ENCODE measurements at regions not wholly inside any gene's neighbourhood (a gene's known extent, or its start where the extent isn't known, plus 50 kb on each side); places are given as distances from the start of the nearest gene placed in this dataset.

DNA sequence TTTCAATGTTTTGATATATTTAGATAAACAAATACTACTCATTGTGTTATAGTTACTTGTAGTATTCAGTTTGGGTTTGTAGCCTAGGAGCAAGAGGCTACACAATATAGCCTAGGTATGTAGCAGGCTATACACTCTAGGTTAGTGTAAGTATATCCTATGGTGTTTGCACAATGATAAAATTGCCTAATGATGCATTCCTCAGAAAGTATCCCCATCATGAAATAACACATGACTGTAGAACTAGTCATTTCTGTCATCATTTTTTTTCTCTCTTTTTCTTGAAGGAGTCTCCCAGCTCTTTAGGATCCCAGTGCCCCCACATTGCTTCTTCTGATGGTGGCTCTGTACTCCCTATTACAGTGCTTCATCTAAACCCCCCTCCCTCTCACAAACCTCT lies 157.7 kb upstream of the CADPS start:
- no peak overlapping the region for H3K9ac ChIP-seq (ENCODE audit: low read depth in 1 of 2, low read length in 2 of 2)
- no peak overlapping the region for H3K27ac ChIP-seq (ENCODE audit: low read depth in 1 of 2, low read length in 2 of 2)
- no peaks in the 10 kb centered on the region for H3K27me3 ChIP-seq (ENCODE audit: control insufficient read depth in 4 of 4, insufficient read depth in 4 of 4, low read length in 3 of 4)
- H3K4me3 ChIP-seq (ENCODE audit: low read depth in 1 of 3, low read length in 3 of 3): no peak overlapping the region
- no peak for DNase-seq (ENCODE audit: low spot score)
- no peaks in the 10 kb centered on the region for H3K9me3 ChIP-seq (ENCODE audit: control insufficient read depth in 4 of 4, low read length in 3 of 4)
- H3K36me3 ChIP-seq (ENCODE audit: control insufficient read depth in 4 of 4, insufficient read depth in 3 of 4, low read depth in 1 of 4, low read length in 3 of 4): no peaks in the 10 kb centered on the region
- TF ChIP-seq FOXA2 (IDR thresholded peaks at IDR 0.05) (no peak), YY1 (IDR thresholded peaks at IDR 0.05) (no peak), RXRA (IDR thresholded peaks at IDR 0.05) (no peak), RAD21 (IDR thresholded peaks at IDR 0.05) (no peak), FOXA1 (IDR thresholded peaks at IDR 0.05) (no peak), GABPA (IDR thresholded peaks at IDR 0.05 in 1 of 2, conservative IDR thresholded peaks at IDR 0.05 in 1 of 2) (no peak), TAF1 (conservative IDR thresholded peaks at IDR 0.05) (no peak), NR2F2 (IDR thresholded peaks at IDR 0.05) (no peak), SP1 (IDR thresholded peaks at IDR 0.05) (no peak), HNF4A (conservative IDR thresholded peaks at IDR 0.05) (no peak), JUND (IDR thresholded peaks at IDR 0.05) (no peak), EGR1 (IDR thresholded peaks at IDR 0.05; ENCODE audit: low read depth in 2 of 2) (no peak)
- TF ChIP-seq, protein P1, sequence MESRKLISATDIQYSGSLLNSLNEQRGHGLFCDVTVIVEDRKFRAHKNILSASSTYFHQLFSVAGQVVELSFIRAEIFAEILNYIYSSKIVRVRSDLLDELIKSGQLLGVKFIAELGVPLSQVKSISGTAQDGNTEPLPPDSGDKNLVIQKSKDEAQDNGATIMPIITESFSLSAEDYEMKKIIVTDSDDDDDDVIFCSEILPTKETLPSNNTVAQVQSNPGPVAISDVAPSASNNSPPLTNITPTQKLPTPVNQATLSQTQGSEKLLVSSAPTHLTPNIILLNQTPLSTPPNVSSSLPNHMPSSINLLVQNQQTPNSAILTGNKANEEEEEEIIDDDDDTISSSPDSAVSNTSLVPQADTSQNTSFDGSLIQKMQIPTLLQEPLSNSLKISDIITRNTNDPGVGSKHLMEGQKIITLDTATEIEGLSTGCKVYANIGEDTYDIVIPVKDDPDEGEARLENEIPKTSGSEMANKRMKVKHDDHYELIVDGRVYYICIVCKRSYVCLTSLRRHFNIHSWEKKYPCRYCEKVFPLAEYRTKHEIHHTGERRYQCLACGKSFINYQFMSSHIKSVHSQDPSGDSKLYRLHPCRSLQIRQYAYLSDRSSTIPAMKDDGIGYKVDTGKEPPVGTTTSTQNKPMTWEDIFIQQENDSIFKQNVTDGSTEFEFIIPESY (IDR thresholded peaks at IDR 0.05): no peak
- TF ChIP-seq, protein P2, sequence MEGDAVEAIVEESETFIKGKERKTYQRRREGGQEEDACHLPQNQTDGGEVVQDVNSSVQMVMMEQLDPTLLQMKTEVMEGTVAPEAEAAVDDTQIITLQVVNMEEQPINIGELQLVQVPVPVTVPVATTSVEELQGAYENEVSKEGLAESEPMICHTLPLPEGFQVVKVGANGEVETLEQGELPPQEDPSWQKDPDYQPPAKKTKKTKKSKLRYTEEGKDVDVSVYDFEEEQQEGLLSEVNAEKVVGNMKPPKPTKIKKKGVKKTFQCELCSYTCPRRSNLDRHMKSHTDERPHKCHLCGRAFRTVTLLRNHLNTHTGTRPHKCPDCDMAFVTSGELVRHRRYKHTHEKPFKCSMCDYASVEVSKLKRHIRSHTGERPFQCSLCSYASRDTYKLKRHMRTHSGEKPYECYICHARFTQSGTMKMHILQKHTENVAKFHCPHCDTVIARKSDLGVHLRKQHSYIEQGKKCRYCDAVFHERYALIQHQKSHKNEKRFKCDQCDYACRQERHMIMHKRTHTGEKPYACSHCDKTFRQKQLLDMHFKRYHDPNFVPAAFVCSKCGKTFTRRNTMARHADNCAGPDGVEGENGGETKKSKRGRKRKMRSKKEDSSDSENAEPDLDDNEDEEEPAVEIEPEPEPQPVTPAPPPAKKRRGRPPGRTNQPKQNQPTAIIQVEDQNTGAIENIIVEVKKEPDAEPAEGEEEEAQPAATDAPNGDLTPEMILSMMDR (IDR thresholded peaks at IDR 0.05; ENCODE audit: low read depth, low read length, missing input control): no peak
- TF ChIP-seq, protein P3, sequence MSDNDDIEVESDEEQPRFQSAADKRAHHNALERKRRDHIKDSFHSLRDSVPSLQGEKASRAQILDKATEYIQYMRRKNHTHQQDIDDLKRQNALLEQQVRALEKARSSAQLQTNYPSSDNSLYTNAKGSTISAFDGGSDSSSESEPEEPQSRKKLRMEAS (IDR thresholded peaks at IDR 0.05): no peak
- TF ChIP-seq, protein P4, sequence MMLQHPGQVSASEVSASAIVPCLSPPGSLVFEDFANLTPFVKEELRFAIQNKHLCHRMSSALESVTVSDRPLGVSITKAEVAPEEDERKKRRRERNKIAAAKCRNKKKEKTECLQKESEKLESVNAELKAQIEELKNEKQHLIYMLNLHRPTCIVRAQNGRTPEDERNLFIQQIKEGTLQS (IDR thresholded peaks at IDR 0.05): no peak
- TF ChIP-seq, protein P5, sequence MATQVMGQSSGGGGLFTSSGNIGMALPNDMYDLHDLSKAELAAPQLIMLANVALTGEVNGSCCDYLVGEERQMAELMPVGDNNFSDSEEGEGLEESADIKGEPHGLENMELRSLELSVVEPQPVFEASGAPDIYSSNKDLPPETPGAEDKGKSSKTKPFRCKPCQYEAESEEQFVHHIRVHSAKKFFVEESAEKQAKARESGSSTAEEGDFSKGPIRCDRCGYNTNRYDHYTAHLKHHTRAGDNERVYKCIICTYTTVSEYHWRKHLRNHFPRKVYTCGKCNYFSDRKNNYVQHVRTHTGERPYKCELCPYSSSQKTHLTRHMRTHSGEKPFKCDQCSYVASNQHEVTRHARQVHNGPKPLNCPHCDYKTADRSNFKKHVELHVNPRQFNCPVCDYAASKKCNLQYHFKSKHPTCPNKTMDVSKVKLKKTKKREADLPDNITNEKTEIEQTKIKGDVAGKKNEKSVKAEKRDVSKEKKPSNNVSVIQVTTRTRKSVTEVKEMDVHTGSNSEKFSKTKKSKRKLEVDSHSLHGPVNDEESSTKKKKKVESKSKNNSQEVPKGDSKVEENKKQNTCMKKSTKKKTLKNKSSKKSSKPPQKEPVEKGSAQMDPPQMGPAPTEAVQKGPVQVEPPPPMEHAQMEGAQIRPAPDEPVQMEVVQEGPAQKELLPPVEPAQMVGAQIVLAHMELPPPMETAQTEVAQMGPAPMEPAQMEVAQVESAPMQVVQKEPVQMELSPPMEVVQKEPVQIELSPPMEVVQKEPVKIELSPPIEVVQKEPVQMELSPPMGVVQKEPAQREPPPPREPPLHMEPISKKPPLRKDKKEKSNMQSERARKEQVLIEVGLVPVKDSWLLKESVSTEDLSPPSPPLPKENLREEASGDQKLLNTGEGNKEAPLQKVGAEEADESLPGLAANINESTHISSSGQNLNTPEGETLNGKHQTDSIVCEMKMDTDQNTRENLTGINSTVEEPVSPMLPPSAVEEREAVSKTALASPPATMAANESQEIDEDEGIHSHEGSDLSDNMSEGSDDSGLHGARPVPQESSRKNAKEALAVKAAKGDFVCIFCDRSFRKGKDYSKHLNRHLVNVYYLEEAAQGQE (IDR thresholded peaks at IDR 0.05): no peak
- no peaks in the 10 kb centered on the region for H3K4me1 ChIP-seq (ENCODE audit: control insufficient read depth in 4 of 4, insufficient read depth in 4 of 4, low read length in 3 of 4)

DNA sequence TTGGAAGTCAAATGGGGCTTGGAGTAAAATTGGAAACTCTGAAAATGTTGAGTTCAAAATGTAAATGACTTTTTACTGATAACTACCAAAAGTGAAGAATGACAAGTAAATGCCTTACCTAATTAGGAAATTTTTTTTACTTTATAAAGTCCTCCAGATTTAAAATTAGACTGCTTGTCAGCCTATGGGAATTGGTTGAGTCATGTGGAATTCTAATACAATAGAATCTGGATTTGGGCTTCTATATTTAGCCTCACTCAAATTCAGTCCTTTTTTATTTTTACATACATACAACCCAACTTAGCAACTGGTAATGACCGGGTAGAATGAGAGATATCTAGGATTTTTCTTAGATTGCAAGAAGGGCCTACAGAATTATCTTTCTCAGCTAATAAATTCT lies 158.9 kb upstream of the CADPS start:
- no peak for DNase-seq (ENCODE audit: low spot score)
- no peaks in the 10 kb centered on the region for H3K4me1 ChIP-seq (ENCODE audit: control insufficient read depth in 4 of 4, insufficient read depth in 4 of 4, low read length in 3 of 4)
- 89% methylated on average over 1 of the region's 1 CpG for WGBS
- no peak overlapping the region for H3K9ac ChIP-seq (ENCODE audit: low read depth in 1 of 2, low read length in 2 of 2)
- TF ChIP-seq GABPA (IDR thresholded peaks at IDR 0.05 in 1 of 2, conservative IDR thresholded peaks at IDR 0.05 in 1 of 2) (no peak), SP1 (IDR thresholded peaks at IDR 0.05) (no peak), EGR1 (IDR thresholded peaks at IDR 0.05; ENCODE audit: low read depth in 2 of 2) (no peak), FOXA2 (IDR thresholded peaks at IDR 0.05) (no peak), YY1 (IDR thresholded peaks at IDR 0.05) (no peak), NR2F2 (IDR thresholded peaks at IDR 0.05) (no peak), HNF4A (conservative IDR thresholded peaks at IDR 0.05) (no peak), TAF1 (conservative IDR thresholded peaks at IDR 0.05) (no peak), JUND (IDR thresholded peaks at IDR 0.05) (no peak), RXRA (IDR thresholded peaks at IDR 0.05) (no peak)
- TF ChIP-seq, protein P3 (IDR thresholded peaks at IDR 0.05): no peak
- TF ChIP-seq, protein P4 (IDR thresholded peaks at IDR 0.05): no peak
- H3K4me3 ChIP-seq (ENCODE audit: low read depth in 1 of 3, low read length in 3 of 3): no peak overlapping the region
- H3K36me3 ChIP-seq (ENCODE audit: control insufficient read depth in 4 of 4, insufficient read depth in 3 of 4, low read depth in 1 of 4, low read length in 3 of 4): no peaks in the 10 kb centered on the region
- no peaks in the 10 kb centered on the region for H3K27me3 ChIP-seq (ENCODE audit: control insufficient read depth in 4 of 4, insufficient read depth in 4 of 4, low read length in 3 of 4)
- no peaks in the 10 kb centered on the region for H3K9me3 ChIP-seq (ENCODE audit: control insufficient read depth in 4 of 4, low read length in 3 of 4)
- H3K27ac ChIP-seq (ENCODE audit: low read depth in 1 of 2, low read length in 2 of 2): no peak overlapping the region

Measured in liver (tissue), 8 donors.